Neutrophil (primary cell): ENCODE measurements at regions not wholly inside any gene's neighbourhood (a gene's known extent, or its start where the extent isn't known, plus 50 kb on each side); places are given as distances from the start of the nearest gene placed in this dataset.

Source experiments
- H3K27ac ChIP-seq: fragments of 200-600 bp; sonication (generic); 2 replicates; pipeline ENCODE4 v1.5.1; 2016; ENCODE audit warnings: mild to moderate bottlenecking, moderate library complexity
- H3K27me3 ChIP-seq: fragments of 200-600 bp; sonication (generic); 2 replicates; pipeline ENCODE4 v1.6.0; 2016; ENCODE audit warnings: mild to moderate bottlenecking
- H3K36me3 ChIP-seq: fragments of 200-600 bp; sonication (generic); 2 replicates; pipeline ENCODE4 v1.5.1; 2017
- H3K4me1 ChIP-seq, 2 experiments: fragments of 200-600 bp in 1 of 2; sonication (generic) in 1 of 2; 1 replicate in 1 of 2; 2 replicates in 1 of 2; pipeline versions ENCODE4 v1.5.1 to v1.6.1; 2013 to 2016; ENCODE audit warnings: low read depth in 1 of 2, low read length in 1 of 2, mild to moderate bottlenecking in 1 of 2, moderate library complexity in 1 of 2; ENCODE audit not compliant: control insufficient read depth in 1 of 2, insufficient read depth in 1 of 2
- H3K4me3 ChIP-seq, 2 experiments: fragments of 200-600 bp in 1 of 2; sonication (generic) in 1 of 2; 1 replicate in 1 of 2; 2 replicates in 1 of 2; pipeline ENCODE4 v1.5.1; 2013 to 2016; ENCODE audit warnings: low read depth in 1 of 2, low read length in 1 of 2, mild to moderate bottlenecking in 1 of 2, moderate library complexity in 1 of 2
- H3K9me3 ChIP-seq: fragments of 200-600 bp; sonication (generic); 2 replicates; pipeline ENCODE4 v1.5.1; 2016
- CTCF ChIP-seq: fragments of 200-600 bp; sonication (generic); IDR thresholded peaks from 2 replicates; pipeline ENCODE4 v1.5.1; 2016; ENCODE audit warnings: antibody characterized with exemption

GRCh38 chr6:8545336-8545735 is 110.0 kb upstream of the SLC35B3 start:
- no peak overlapping the region for H3K27ac ChIP-seq
- H3K4me3 ChIP-seq: no peak overlapping the region
- no peaks in the 10 kb centered on the region for H3K4me1 ChIP-seq
- H3K27me3 ChIP-seq: no peaks in the 10 kb centered on the region
- H3K9me3 ChIP-seq: no peaks in the 10 kb centered on the region
- TF ChIP-seq CTCF: no peak
- H3K36me3 ChIP-seq: no peaks in the 10 kb centered on the region

- Histone ChIP-seq H3K4me1 (no peaks in the 10 kb centered on the region), H3K36me3 (no peaks in the 10 kb centered on the region), H3K9me3 (no peaks in the 10 kb centered on the region), H3K27ac (no peak overlapping the region), H3K27me3 (no peaks in the 10 kb centered on the region), H3K4me3 (no peak overlapping the region)
- TF ChIP-seq CTCF: no peak
Observed at GRCh38 chr6:8543714-8544113, 108.4 kb upstream of the SLC35B3 start.

GRCh38 chr6:8539453-8539852 is 104.1 kb upstream of the SLC35B3 start:
- H3K27ac ChIP-seq: no peak overlapping the region
- H3K4me1 ChIP-seq: no peaks in the 10 kb centered on the region
- no peaks in the 10 kb centered on the region for H3K27me3 ChIP-seq
- TF ChIP-seq CTCF: no peak
- H3K9me3 ChIP-seq: no peaks in the 10 kb centered on the region
- no peaks in the 10 kb centered on the region for H3K36me3 ChIP-seq
- no peak overlapping the region for H3K4me3 ChIP-seq

GRCh38 chr6:8536122-8536521 is 100.8 kb upstream of the SLC35B3 start:
- Histone ChIP-seq H3K9me3 (no peaks in the 10 kb centered on the region), H3K4me1 (no peaks in the 10 kb centered on the region), H3K4me3 (no peak overlapping the region), H3K36me3 (no peaks in the 10 kb centered on the region), H3K27ac (no peak overlapping the region), H3K27me3 (no peaks in the 10 kb centered on the region)
- no peak for TF ChIP-seq CTCF

- H3K27ac ChIP-seq: no peak overlapping the region
- no peaks in the 10 kb centered on the region for H3K27me3 ChIP-seq
- no peaks in the 10 kb centered on the region for H3K9me3 ChIP-seq
- no peak for TF ChIP-seq CTCF
- H3K4me1 ChIP-seq: no peaks in the 10 kb centered on the region
- H3K36me3 ChIP-seq: no peaks in the 10 kb centered on the region
- no peak overlapping the region for H3K4me3 ChIP-seq
Observed at GRCh38 chr6:8535519-8535918, 100.2 kb upstream of the SLC35B3 start.
